HepG2 (cell line): ENCODE measurements at regions not wholly inside any gene's neighbourhood (a gene's known extent, or its start where the extent isn't known, plus 50 kb on each side); places are given as distances from the start of the nearest gene placed in this dataset.

Experiments used
- ATAC-seq: fragments of 200-7000 bp; cut with Tn5 transposase; 3 replicates; pipeline ENCODE4 v1.9.1; 2020; ENCODE audit warnings: mild to moderate bottlenecking, moderate library complexity
- BruUV-seq: library from RNA; stranded (reverse); fragments of 400-500 nt; replicated peaks from 2 replicates; lab custom pipeline; 2021; lab: Mats Ljungman, UMichigan
- CTCF ChIA-PET: fragments of 300-600 bp; formaldehyde crosslinking; extraction: SDS; loops from one replicate; lab custom pipeline; 2021; ENCODE audit warnings: low total read pairs, inconsistent platforms, low intra/inter-chr PET ratio; lab: Yijun Ruan, JAX
- POLR2A ChIA-PET: fragments of 350-600 bp; sonication (Branson Sonifier 250); formaldehyde crosslinking; loops from one replicate; lab custom pipeline; 2020; ENCODE audit warnings: antibody characterized with exemption, inconsistent platforms; lab: Yijun Ruan, JAX
- DNase-seq: peaks from one replicate; pipeline ENCODE4 v3.0.0-alpha.2; 2015; ENCODE audit warnings: low spot score
- FAIRE-seq: peaks from 3 replicates; lab custom pipeline; 2011; peaks lifted over from hg19 to GRCh38; lab: Jason Lieb, UNC
- H2AFZ ChIP-seq: one replicate; pipeline ENCODE4 v1.6.1; 2011; ENCODE audit warnings: low read length, inconsistent platforms
- H3K27ac ChIP-seq: fragments of 300-600 bp; 3 replicates; pipeline ENCODE4 v1.8.0; 2011; ENCODE audit warnings: mixed run types, mild to moderate bottlenecking, mixed read lengths, low read length, inconsistent platforms; ENCODE audit not compliant: insufficient read depth; ENCODE audit errors: extremely low read length
- H3K27me3 ChIP-seq, 2 experiments: fragments of 200-600 bp in 1 of 2; 2 replicates in 1 of 2; 3 replicates in 1 of 2; pipeline versions ENCODE4 v1.6.0 to v1.8.0; 2011; ENCODE audit warnings: low read length in 2 of 2, mild to moderate bottlenecking in 2 of 2, moderate library complexity in 2 of 2, inconsistent platforms in 1 of 2; ENCODE audit not compliant: insufficient read depth in 2 of 2, control insufficient read depth in 1 of 2
- H3K36me3 ChIP-seq, 2 experiments: fragments of 200-600 bp in 1 of 2; replicated peaks in 1 of 2; 2 replicates in 1 of 2; 3 replicates in 1 of 2; pipeline versions ENCODE4 v1.5.1 to v1.8.0; 2011; ENCODE audit warnings: low read length in 2 of 2, inconsistent platforms in 1 of 2; ENCODE audit not compliant: insufficient read depth in 2 of 2, control insufficient read depth in 1 of 2
- H3K4me1 ChIP-seq: 2 replicates; pipeline ENCODE4 v1.5.1; 2012; ENCODE audit warnings: low read length, inconsistent platforms; ENCODE audit not compliant: insufficient read depth
- H3K4me2 ChIP-seq: 2 replicates; pipeline ENCODE4 v1.6.0; 2011; ENCODE audit warnings: low read depth, low read length, inconsistent platforms
- H3K4me3 ChIP-seq, 3 experiments: fragments of 200-600 bp in 1 of 3; sonication (generic), shearing (Covaris generic) in 1 of 3; replicated peaks in 1 of 3; 2 replicates each; pipeline ENCODE4 v1.5.1; 2011 to 2016; ENCODE audit warnings: low read length in 3 of 3, inconsistent platforms in 2 of 3, low read depth in 2 of 3, mild to moderate bottlenecking in 2 of 3, control low read depth in 1 of 3, mixed read lengths in 1 of 3; ENCODE audit not compliant: insufficient read depth in 1 of 3
- H3K79me2 ChIP-seq: one replicate; pipeline ENCODE4 v1.6.1; 2011; ENCODE audit warnings: low read length, inconsistent platforms; ENCODE audit not compliant: insufficient read depth
- H3K9ac ChIP-seq: 2 replicates; pipeline ENCODE4 v1.6.0; 2011; ENCODE audit warnings: mild to moderate bottlenecking, low read depth, low read length, inconsistent platforms; ENCODE audit not compliant: insufficient read depth
- H3K9me3 ChIP-seq: 2 replicates; pipeline ENCODE4 v1.5.1; 2012; ENCODE audit warnings: mild to moderate bottlenecking, low read length
- H4K20me1 ChIP-seq: 2 replicates; pipeline ENCODE4 v1.6.0; 2011; ENCODE audit warnings: inconsistent platforms, mild to moderate bottlenecking, low read length, moderate library complexity; ENCODE audit not compliant: insufficient read depth
- AHR ChIP-seq: IDR thresholded peaks from 2 replicates; pipeline ENCODE4 v1.6.1; 2018; ENCODE audit warnings: missing genetic modification reagents, missing compliant biosample characterization
- ARID2 ChIP-seq: sonication (generic); formaldehyde crosslinking; IDR thresholded peaks from 2 replicates; pipeline ENCODE4 v1.8.1; 2022; ENCODE audit warnings: mild to moderate bottlenecking, missing genetic modification reagents, borderline replicate concordance
- ARID5B ChIP-seq: IDR thresholded peaks from 2 replicates; pipeline ENCODE4 v1.4.0; 2020; ENCODE audit warnings: mild to moderate bottlenecking, missing genetic modification reagents
- ATF7 ChIP-seq, 2 experiments: fragments of 450-650 bp in 1 of 2; sonication (generic) in 1 of 2; formaldehyde crosslinking in 1 of 2; IDR thresholded peaks; 2 replicates each; pipeline versions ENCODE4 v1.4.0 to v1.6.1; 2016 to 2020; ENCODE audit warnings: antibody characterized with exemption in 1 of 2, mild to moderate bottlenecking in 1 of 2, missing genetic modification reagents in 1 of 2
- ATF7-NPFF ChIP-seq: sonication (generic); formaldehyde crosslinking; IDR thresholded peaks from 2 replicates; pipeline ENCODE4 v1.8.1; 2023; ENCODE audit warnings: mild to moderate bottlenecking, low read depth, missing genetic modification reagents, moderate library complexity
- CERS6 ChIP-seq: sonication (generic); formaldehyde crosslinking; IDR thresholded peaks from 2 replicates; pipeline ENCODE4 v1.5.0; 2020; ENCODE audit warnings: missing genetic modification reagents
- FOXO1 ChIP-seq: sonication (generic); formaldehyde crosslinking; IDR thresholded peaks from 2 replicates; pipeline ENCODE4 v1.4.0; 2020; ENCODE audit warnings: missing genetic modification reagents
- IKZF4 ChIP-seq: sonication (generic); formaldehyde crosslinking; IDR thresholded peaks from 2 replicates; pipeline ENCODE4 v1.5.1; 2020; ENCODE audit warnings: borderline replicate concordance, mild to moderate bottlenecking, low read depth, missing genetic modification reagents; ENCODE audit errors: not compliant biosample characterization
- MXD1 ChIP-seq: sonication (generic); formaldehyde crosslinking; IDR thresholded peaks from 2 replicates; pipeline ENCODE4 v1.4.0; 2020; ENCODE audit warnings: mild to moderate bottlenecking, missing genetic modification reagents
- NCOR1 ChIP-seq: fragments of 200-600 bp; sonication (generic); IDR thresholded peaks from 2 replicates; pipeline ENCODE4 v1.7.0; 2017; ENCODE audit warnings: antibody characterized with exemption, low read length, borderline replicate concordance
- POGZ ChIP-seq: sonication (generic); formaldehyde crosslinking; IDR thresholded peaks from 2 replicates; pipeline ENCODE4 v1.4.0; 2020; ENCODE audit warnings: mild to moderate bottlenecking, missing genetic modification reagents
- SYNCRIP ChIP-seq: fragments of 200-400 bp; formaldehyde crosslinking; IDR thresholded peaks from 2 replicates; pipeline ENCODE4 v1.6.1; 2018; ENCODE audit warnings: mild to moderate bottlenecking, low read depth, low read length; ENCODE audit not compliant: insufficient read depth
- ZKSCAN8 ChIP-seq: IDR thresholded peaks from 2 replicates; pipeline ENCODE4 v1.6.1; 2016; ENCODE audit warnings: borderline replicate concordance, missing genetic modification reagents, missing compliant biosample characterization
- ZNF282 ChIP-seq: fragments of 450-650 bp; IDR thresholded peaks from 2 replicates; pipeline ENCODE4 v1.6.1; 2018; ENCODE audit not compliant: partially characterized antibody
- ZNF296 ChIP-seq: sonication (generic); formaldehyde crosslinking; conservative IDR thresholded peaks from 2 replicates; pipeline ENCODE4 v1.5.0; 2020; ENCODE audit warnings: mild to moderate bottlenecking, missing genetic modification reagents
- ZNF343 ChIP-seq: sonication (generic); formaldehyde crosslinking; IDR thresholded peaks from 2 replicates; pipeline ENCODE4 v1.4.0; 2020; ENCODE audit warnings: mild to moderate bottlenecking, missing genetic modification reagents
- ZNF350 ChIP-seq: sonication (generic); formaldehyde crosslinking; IDR thresholded peaks from 2 replicates; pipeline ENCODE4 v1.4.0; 2020; ENCODE audit warnings: mild to moderate bottlenecking, low read depth, missing genetic modification reagents, borderline replicate concordance
- ZNF556 ChIP-seq: sonication (generic); formaldehyde crosslinking; IDR thresholded peaks from 2 replicates; pipeline ENCODE4 v1.4.0; 2020; ENCODE audit warnings: mild to moderate bottlenecking, missing genetic modification reagents, borderline replicate concordance
- ZNF598 ChIP-seq: sonication (generic); formaldehyde crosslinking; IDR thresholded peaks from 2 replicates; pipeline ENCODE4 v1.5.1; 2020; ENCODE audit warnings: mild to moderate bottlenecking, missing genetic modification reagents, borderline replicate concordance
- ZNF724P ChIP-seq: sonication (generic); formaldehyde crosslinking; IDR thresholded peaks from 2 replicates; pipeline ENCODE4 v1.8.0; 2022; ENCODE audit warnings: missing genetic modification reagents, borderline replicate concordance
- WGBS: methylation state at CpG from one replicate; pipeline ENCODE4 v1.1.6; 2017; ENCODE audit warnings: low lambda C conversion rate; 5-methylcytosine and 5-hydroxymethylcytosine counted together
- in situ Hi-C: cut with HindIII; loops from 2 replicates; pipeline ENCODE4 v1.10.0; 2017; ENCODE audit warnings: low pct_unique_long_range_greater_than_20kb; ENCODE audit not compliant: extremely low pct_ligation_motif_present
- intact Hi-C: fragments of 100-400 bp; cut with micrococcal nuclease; formaldehyde crosslinking; loops from one replicate; pipeline ENCODE4 v1.10.0; 2022; ENCODE audit not compliant: unreplicated experiment

- peaks cover 62% of the 10 kb centered on the region for H3K4me1 ChIP-seq
- H3K9ac ChIP-seq: peak overlapping the region; percentile 65; the same call in 1 of the 2 replicates
- peaks cover 15% of the 10 kb centered on the region for H3K9me3 ChIP-seq
- H3K27me3 ChIP-seq: no peaks in the 10 kb centered on the region
- intact Hi-C loops (loop anchor here (5.0 kb wide), 1 partner anchor 84 kb away; no protein-coding TSS in a partner anchor), in situ Hi-C loops (loop anchor here (5.0 to 25.0 kb wide), 4 partner anchors 134 to 454 kb away; partner anchors contain the start of gene ABCA9)
- no peaks in the 10 kb centered on the region for H4K20me1 ChIP-seq
- H3K36me3 ChIP-seq: no peaks in the 10 kb centered on the region
- H3K4me3 ChIP-seq: peak overlapping the region in 1 of 3 experiments; percentile 58; a peak in 1 of 6 replicates
- no peaks in the 10 kb centered on the region for H3K79me2 ChIP-seq
- no peak for ATAC-seq
- BruUV-seq: no TSS peak
- WGBS: 95% methylated on average over 4 of the region's 4 CpGs
- ChIA-PET POLR2A (interaction anchor here (0.9 to 6.0 kb wide), 4 partner anchors 10 to 129 kb away, joined by 3 to 52 read pairs (median 4); no protein-coding TSS in a partner anchor), CTCF (interaction anchor here (0.8 to 2.6 kb wide), 4 partner anchors 15 to 456 kb away, joined by 3 to 23 read pairs (median 10); no protein-coding TSS in a partner anchor)
- DNase-seq: no peak
- H3K27ac ChIP-seq: peak overlapping the region; percentile 75
- H3K4me2 ChIP-seq: peak overlapping the region; percentile 72
- no peak for FAIRE-seq
- H2AFZ ChIP-seq: no peak overlapping the region
- TF ChIP-seq ATF7 (IDR thresholded peaks at IDR 0.05): no peak
- TF ChIP-seq ATF7 (CRISPR knock-in tag; IDR thresholded peaks at IDR 0.05): no peak
- no peak for TF ChIP-seq ZNF598
- 0 out of 2 replicates have a peak, but pooled peaks have one; percentile 28 for TF ChIP-seq ZNF350 (CRISPR knock-in tag)
- TF ChIP-seq CERS6 (CRISPR knock-in tag): no peak
- TF ChIP-seq ZNF724P: no peak
- TF ChIP-seq ZNF556 (CRISPR knock-in tag): peak; percentile 68; the same call in 1 of the 2 replicates
- TF ChIP-seq ZNF296 (CRISPR knock-in tag): no peak
- no peak for TF ChIP-seq ZKSCAN8
- TF ChIP-seq FOXO1 (CRISPR knock-in tag): no peak
- TF ChIP-seq ARID2 (CRISPR knock-in tag): 0 out of 2 replicates have a peak, but pooled peaks have one; percentile 13
- TF ChIP-seq ZNF343: 0 out of 2 replicates have a peak, but pooled peaks have one; percentile 35
- TF ChIP-seq ZNF282: no peak
- no peak for TF ChIP-seq NCOR1
- TF ChIP-seq IKZF4: no peak
- TF ChIP-seq AHR (CRISPR knock-in tag): no peak
- peak; percentile 6; the same call in 1 of the 2 replicates for TF ChIP-seq POGZ (CRISPR knock-in tag)
- TF ChIP-seq MXD1 (CRISPR knock-in tag): no peak
- no peak for TF ChIP-seq ATF7-NPFF (CRISPR knock-in tag)
- TF ChIP-seq SYNCRIP: no peak
- no peak for TF ChIP-seq ARID5B
These were observed 176.5 kb downstream of the ABCA8 start for GRCh38 chr17:68778726-68779125.
